Fibroblast of the aortic adventitia (primary cell): ENCODE measurements at regions not wholly inside any gene's neighbourhood (a gene's known extent, or its start where the extent isn't known, plus 50 kb on each side); places are given as distances from the start of the nearest gene placed in this dataset.

Experiments used
- DNase-seq: peaks from one replicate; pipeline ENCODE4 v3.0.0-alpha.2; 2010; ENCODE audit warnings: low read depth
- H3K4me3 ChIP-seq: 2 replicates; pipeline ENCODE4 v1.5.1; 2011; ENCODE audit warnings: low read depth, mild to moderate bottlenecking, control low read depth, low read length, moderate library complexity
- TF ChIP-seq, protein P1 (sequence below): IDR thresholded peaks from 2 replicates; pipeline ENCODE4 v1.5.1; 2011; ENCODE audit warnings: mild to moderate bottlenecking, low read length, control low read depth, inconsistent platforms; ENCODE audit not compliant: insufficient read depth

DNA sequence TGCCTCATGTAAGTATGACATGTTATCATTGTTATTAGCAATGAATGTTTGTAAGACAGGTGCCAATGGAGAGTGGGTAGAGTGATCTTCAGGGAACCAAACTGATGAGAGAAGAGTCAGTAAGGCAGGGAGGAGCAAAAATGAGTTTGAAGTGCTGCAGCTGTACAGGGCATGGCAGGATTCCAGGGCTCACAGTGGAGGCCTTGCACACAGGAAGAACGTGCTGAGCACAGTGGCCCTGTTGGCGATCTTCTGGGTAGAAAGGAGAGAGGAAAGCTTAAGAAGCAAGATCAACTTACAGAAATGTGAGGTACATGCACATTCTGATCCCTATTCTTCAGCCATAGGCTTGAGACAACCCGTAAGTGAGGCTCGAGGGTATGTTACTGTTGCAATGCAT lies 219.3 kb upstream of the TMEM45B start:
- H3K4me3 ChIP-seq: no peak overlapping the region
- DNase-seq: no peak
- TF ChIP-seq, protein P1, sequence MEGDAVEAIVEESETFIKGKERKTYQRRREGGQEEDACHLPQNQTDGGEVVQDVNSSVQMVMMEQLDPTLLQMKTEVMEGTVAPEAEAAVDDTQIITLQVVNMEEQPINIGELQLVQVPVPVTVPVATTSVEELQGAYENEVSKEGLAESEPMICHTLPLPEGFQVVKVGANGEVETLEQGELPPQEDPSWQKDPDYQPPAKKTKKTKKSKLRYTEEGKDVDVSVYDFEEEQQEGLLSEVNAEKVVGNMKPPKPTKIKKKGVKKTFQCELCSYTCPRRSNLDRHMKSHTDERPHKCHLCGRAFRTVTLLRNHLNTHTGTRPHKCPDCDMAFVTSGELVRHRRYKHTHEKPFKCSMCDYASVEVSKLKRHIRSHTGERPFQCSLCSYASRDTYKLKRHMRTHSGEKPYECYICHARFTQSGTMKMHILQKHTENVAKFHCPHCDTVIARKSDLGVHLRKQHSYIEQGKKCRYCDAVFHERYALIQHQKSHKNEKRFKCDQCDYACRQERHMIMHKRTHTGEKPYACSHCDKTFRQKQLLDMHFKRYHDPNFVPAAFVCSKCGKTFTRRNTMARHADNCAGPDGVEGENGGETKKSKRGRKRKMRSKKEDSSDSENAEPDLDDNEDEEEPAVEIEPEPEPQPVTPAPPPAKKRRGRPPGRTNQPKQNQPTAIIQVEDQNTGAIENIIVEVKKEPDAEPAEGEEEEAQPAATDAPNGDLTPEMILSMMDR: no peak

- no peak overlapping the region for H3K4me3 ChIP-seq
- no peak for DNase-seq
- TF ChIP-seq, protein P1: no peak
These were observed 217.3 kb upstream of the TMEM45B start for GRCh38 chr11:129598378-129598777.

DNA sequence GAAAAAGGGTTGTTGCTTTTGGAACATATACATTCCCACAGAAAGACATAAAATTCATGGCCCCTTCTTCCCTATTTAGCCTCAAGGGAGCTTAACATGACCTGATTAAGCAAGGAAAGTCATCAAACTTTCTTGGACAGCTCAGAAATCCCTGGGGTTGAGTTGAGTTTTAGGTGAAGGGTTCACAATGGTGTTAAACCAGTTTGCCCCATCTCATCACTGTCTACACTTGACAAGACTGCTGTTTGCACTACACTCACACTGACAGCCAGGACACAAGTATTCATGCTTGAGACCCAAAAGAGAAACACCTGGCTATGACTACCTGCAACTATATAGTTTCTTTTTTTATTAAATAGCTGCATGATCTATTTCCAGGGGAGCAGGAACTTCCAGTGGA lies 209.8 kb upstream of the TMEM45B start:
- no peak overlapping the region for H3K4me3 ChIP-seq
- TF ChIP-seq, protein P1: no peak
- no peak for DNase-seq

DNA sequence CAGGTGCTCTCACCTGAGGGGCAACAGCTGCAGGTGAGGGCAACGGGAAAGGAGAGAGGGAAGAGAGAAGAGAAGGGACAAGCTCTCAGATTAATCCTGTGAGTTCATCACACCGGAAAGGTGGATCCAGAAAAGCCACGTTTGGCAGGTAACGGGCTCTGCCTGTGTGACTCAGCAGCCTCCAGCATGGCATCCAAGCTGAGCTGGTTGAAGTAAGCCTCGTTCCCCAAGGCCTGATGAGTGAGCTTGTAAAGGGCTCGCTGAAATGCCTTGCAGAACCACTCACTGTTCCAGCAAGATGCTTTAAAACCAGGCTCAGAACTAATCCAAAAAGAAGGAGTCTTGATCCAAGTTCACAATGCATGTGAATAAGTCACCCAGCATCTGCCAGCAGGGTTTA lies 206.9 kb upstream of the TMEM45B start:
- no peak overlapping the region for H3K4me3 ChIP-seq
- DNase-seq: no peak
- TF ChIP-seq, protein P1: no peak

- TF ChIP-seq, protein P1: no peak
These were observed 205.5 kb upstream of the TMEM45B start for GRCh38 chr11:129610125-129610524.

DNA sequence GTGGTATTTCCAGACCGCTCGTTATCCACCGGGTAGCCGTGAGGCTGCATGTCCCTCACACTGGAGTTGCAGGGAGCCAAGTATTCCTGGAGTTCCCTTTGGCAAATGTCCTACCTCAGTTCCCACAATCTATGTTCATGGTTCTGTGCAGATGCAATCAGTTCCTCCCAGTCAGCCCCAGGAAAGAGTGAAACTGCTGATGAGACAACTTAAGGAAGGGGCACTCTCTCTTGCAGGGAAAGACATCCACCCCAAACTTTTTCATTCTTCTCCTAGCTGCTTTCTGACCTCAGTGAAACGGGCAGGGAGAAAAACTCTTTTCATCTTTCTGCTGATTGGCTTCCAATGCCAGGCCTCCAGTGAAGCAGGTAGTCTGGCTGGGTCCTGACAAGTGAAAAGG lies 205.1 kb upstream of the TMEM45B start:
- DNase-seq: no peak
- TF ChIP-seq, protein P1: no peak
- no peak overlapping the region for H3K4me3 ChIP-seq

More at GRCh38 chr11:129610125-129610524, 205.5 kb upstream of the TMEM45B start:
- no peak for DNase-seq
- H3K4me3 ChIP-seq: no peak overlapping the region
